ENCODE measurements at regions not wholly inside any gene's neighbourhood (a gene's known extent, or its start where the extent isn't known, plus 50 kb on each side); places are given as distances from the start of the nearest gene placed in this dataset.
"Not testable (repeated sequence)": the region's sequence is repeated elsewhere in the genome, so short reads cannot be mapped to it uniquely, and the experiment has no call there.

GRCh38 chr5:99339758-99340157, 411.0 kb upstream of the CHD1 start:
- H3K4me2 ChIP-seq (ENCODE audit: low read length): not testable (repeated sequence)

GRCh38 chr5:99334936-99335335, 406.1 kb upstream of the CHD1 start:
- no peaks in the 10 kb centered on the region for H3K36me3 ChIP-seq (ENCODE audit: insufficient read depth, low read length)
- no peaks in the 10 kb centered on the region for H3K4me1 ChIP-seq (ENCODE audit: control insufficient read depth, insufficient read depth, low read length)
- no peaks in the 10 kb centered on the region for H3K27me3 ChIP-seq (ENCODE audit: control insufficient read depth, insufficient read depth, low read length)
- H3K9ac ChIP-seq (ENCODE audit: low read depth, low read length): no peak overlapping the region
- H3K4me3 ChIP-seq (ENCODE audit: low read length): no peak overlapping the region
- no peaks in the 10 kb centered on the region for H3K9me3 ChIP-seq (replicated peaks; ENCODE audit: low read length)
- H3K4me2 ChIP-seq (ENCODE audit: low read length): no peak overlapping the region

More at GRCh38 chr5:99339758-99340157, 411.0 kb upstream of the CHD1 start:
- not testable (repeated sequence) for H3K9ac ChIP-seq (ENCODE audit: low read depth, low read length); H3K4me1 ChIP-seq (ENCODE audit: control insufficient read depth, insufficient read depth, low read length); H3K9me3 ChIP-seq (replicated peaks; ENCODE audit: low read length); H3K4me3 ChIP-seq (ENCODE audit: low read length); H3K27me3 ChIP-seq (ENCODE audit: control insufficient read depth, insufficient read depth, low read length); H3K36me3 ChIP-seq (ENCODE audit: insufficient read depth, low read length)

GRCh38 chr5:99331061-99331460, 402.3 kb upstream of the CHD1 start:
- Histone ChIP-seq H3K4me3 (ENCODE audit: low read length) (no peak overlapping the region), H3K36me3 (ENCODE audit: insufficient read depth, low read length) (no peaks in the 10 kb centered on the region)

GRCh38 chr5:99320436-99320835, 391.6 kb upstream of the CHD1 start:
- no peaks in the 10 kb centered on the region for H3K9me3 ChIP-seq (replicated peaks; ENCODE audit: low read length)
- no peak overlapping the region for H3K4me3 ChIP-seq (ENCODE audit: low read length)
- no peak overlapping the region for H3K4me2 ChIP-seq (ENCODE audit: low read length)
- H3K4me1 ChIP-seq (ENCODE audit: control insufficient read depth, insufficient read depth, low read length): no peaks in the 10 kb centered on the region
- no peak overlapping the region for H3K9ac ChIP-seq (ENCODE audit: low read depth, low read length)
- no peaks in the 10 kb centered on the region for H3K27me3 ChIP-seq (ENCODE audit: control insufficient read depth, insufficient read depth, low read length)
- no peaks in the 10 kb centered on the region for H3K36me3 ChIP-seq (ENCODE audit: insufficient read depth, low read length)

More at GRCh38 chr5:99331061-99331460, 402.3 kb upstream of the CHD1 start:
- Histone ChIP-seq H3K4me1 (ENCODE audit: control insufficient read depth, insufficient read depth, low read length) (no peaks in the 10 kb centered on the region), H3K9ac (ENCODE audit: low read depth, low read length) (no peak overlapping the region), H3K27me3 (ENCODE audit: control insufficient read depth, insufficient read depth, low read length) (no peaks in the 10 kb centered on the region), H3K4me2 (ENCODE audit: low read length) (no peak overlapping the region), H3K9me3 (replicated peaks; ENCODE audit: low read length) (no peaks in the 10 kb centered on the region)

GRCh38 chr5:99317136-99317535, 388.3 kb upstream of the CHD1 start:
- Histone ChIP-seq H3K4me2 (ENCODE audit: low read length) (no peak overlapping the region), H3K27me3 (ENCODE audit: control insufficient read depth, insufficient read depth, low read length) (no peaks in the 10 kb centered on the region), H3K9me3 (replicated peaks; ENCODE audit: low read length) (no peaks in the 10 kb centered on the region), H3K4me3 (ENCODE audit: low read length) (no peak overlapping the region), H3K4me1 (ENCODE audit: control insufficient read depth, insufficient read depth, low read length) (no peaks in the 10 kb centered on the region), H3K9ac (ENCODE audit: low read depth, low read length) (no peak overlapping the region), H3K36me3 (ENCODE audit: insufficient read depth, low read length) (no peaks in the 10 kb centered on the region)

- Histone ChIP-seq H3K4me2 (ENCODE audit: low read length) (no peak overlapping the region), H3K9ac (ENCODE audit: low read depth, low read length) (no peak overlapping the region), H3K4me1 (ENCODE audit: control insufficient read depth, insufficient read depth, low read length) (no peaks in the 10 kb centered on the region), H3K9me3 (replicated peaks; ENCODE audit: low read length) (no peaks in the 10 kb centered on the region), H3K4me3 (ENCODE audit: low read length) (no peak overlapping the region), H3K27me3 (ENCODE audit: control insufficient read depth, insufficient read depth, low read length) (no peaks in the 10 kb centered on the region), H3K36me3 (ENCODE audit: insufficient read depth, low read length) (no peaks in the 10 kb centered on the region)
Observed at GRCh38 chr5:99316484-99316883, 387.7 kb upstream of the CHD1 start.

GRCh38 chr5:99315413-99316183, 386.8 kb upstream of the CHD1 start:
- Histone ChIP-seq H3K4me1 (ENCODE audit: control insufficient read depth, insufficient read depth, low read length) (no peaks in the 10 kb centered on the region), H3K27me3 (ENCODE audit: control insufficient read depth, insufficient read depth, low read length) (no peaks in the 10 kb centered on the region), H3K4me3 (ENCODE audit: low read length) (no peak overlapping the region), H3K36me3 (ENCODE audit: insufficient read depth, low read length) (no peaks in the 10 kb centered on the region), H3K4me2 (ENCODE audit: low read length) (no peak overlapping the region), H3K9ac (ENCODE audit: low read depth, low read length) (no peak overlapping the region), H3K9me3 (replicated peaks; ENCODE audit: low read length) (no peaks in the 10 kb centered on the region)

- Histone ChIP-seq H3K27me3 (ENCODE audit: control insufficient read depth, insufficient read depth, low read length) (no peaks in the 10 kb centered on the region), H3K36me3 (ENCODE audit: insufficient read depth, low read length) (no peaks in the 10 kb centered on the region), H3K9ac (ENCODE audit: low read depth, low read length) (no peak overlapping the region), H3K4me2 (ENCODE audit: low read length) (no peak overlapping the region), H3K4me3 (ENCODE audit: low read length) (no peak overlapping the region), H3K9me3 (replicated peaks; ENCODE audit: low read length) (no peaks in the 10 kb centered on the region), H3K4me1 (ENCODE audit: control insufficient read depth, insufficient read depth, low read length) (no peaks in the 10 kb centered on the region)
Observed at GRCh38 chr5:99314721-99315120, 385.9 kb upstream of the CHD1 start.

- no peak overlapping the region for H3K4me3 ChIP-seq (ENCODE audit: low read length)
- no peaks in the 10 kb centered on the region for H3K27me3 ChIP-seq (ENCODE audit: control insufficient read depth, insufficient read depth, low read length)
- no peak overlapping the region for H3K9ac ChIP-seq (ENCODE audit: low read depth, low read length)
- no peak overlapping the region for H3K4me2 ChIP-seq (ENCODE audit: low read length)
- no peaks in the 10 kb centered on the region for H3K36me3 ChIP-seq (ENCODE audit: insufficient read depth, low read length)
- no peaks in the 10 kb centered on the region for H3K4me1 ChIP-seq (ENCODE audit: control insufficient read depth, insufficient read depth, low read length)
- H3K9me3 ChIP-seq (replicated peaks; ENCODE audit: low read length): no peaks in the 10 kb centered on the region
Observed at GRCh38 chr5:99308131-99308530, 379.3 kb upstream of the CHD1 start.

GRCh38 chr5:99305045-99305580, 376.3 kb upstream of the CHD1 start:
- Histone ChIP-seq H3K4me3 (ENCODE audit: low read length) (no peak overlapping the region), H3K27me3 (ENCODE audit: control insufficient read depth, insufficient read depth, low read length) (no peaks in the 10 kb centered on the region), H3K4me2 (ENCODE audit: low read length) (no peak overlapping the region), H3K9ac (ENCODE audit: low read depth, low read length) (no peak overlapping the region), H3K4me1 (ENCODE audit: control insufficient read depth, insufficient read depth, low read length) (no peaks in the 10 kb centered on the region), H3K36me3 (ENCODE audit: insufficient read depth, low read length) (no peaks in the 10 kb centered on the region), H3K9me3 (replicated peaks; ENCODE audit: low read length) (no peaks in the 10 kb centered on the region)

GRCh38 chr5:99285606-99286005, 356.8 kb upstream of the CHD1 start:
- Histone ChIP-seq H3K4me1 (ENCODE audit: control insufficient read depth, insufficient read depth, low read length) (no peaks in the 10 kb centered on the region), H3K27me3 (ENCODE audit: control insufficient read depth, insufficient read depth, low read length) (no peaks in the 10 kb centered on the region), H3K4me2 (ENCODE audit: low read length) (no peak overlapping the region), H3K36me3 (ENCODE audit: insufficient read depth, low read length) (no peaks in the 10 kb centered on the region), H3K9ac (ENCODE audit: low read depth, low read length) (no peak overlapping the region), H3K9me3 (replicated peaks; ENCODE audit: low read length) (no peaks in the 10 kb centered on the region), H3K4me3 (ENCODE audit: low read length) (no peak overlapping the region)

- Histone ChIP-seq H3K27me3 (ENCODE audit: control insufficient read depth, insufficient read depth, low read length) (no peaks in the 10 kb centered on the region), H3K4me3 (ENCODE audit: low read length) (no peak overlapping the region), H3K9ac (ENCODE audit: low read depth, low read length) (no peak overlapping the region), H3K4me1 (ENCODE audit: control insufficient read depth, insufficient read depth, low read length) (no peaks in the 10 kb centered on the region), H3K36me3 (ENCODE audit: insufficient read depth, low read length) (no peaks in the 10 kb centered on the region), H3K4me2 (ENCODE audit: low read length) (no peak overlapping the region), H3K9me3 (replicated peaks; ENCODE audit: low read length) (no peaks in the 10 kb centered on the region)
Observed at GRCh38 chr5:99275128-99275527, 346.3 kb upstream of the CHD1 start.

All from skeletal muscle satellite cell (primary cell).